HepG2 (cell line): ENCODE measurements at regions not wholly inside any gene's neighbourhood (a gene's known extent, or its start where the extent isn't known, plus 50 kb on each side); places are given as distances from the start of the nearest gene placed in this dataset.

Experiments used
- ATAC-seq: fragments of 200-7000 bp; cut with Tn5 transposase; 3 replicates; pipeline ENCODE4 v1.9.1; 2020; ENCODE audit warnings: mild to moderate bottlenecking, moderate library complexity
- BruUV-seq: library from RNA; stranded (reverse); fragments of 400-500 nt; replicated peaks from 2 replicates; lab custom pipeline; 2021; lab: Mats Ljungman, UMichigan
- CTCF ChIA-PET: fragments of 300-600 bp; formaldehyde crosslinking; extraction: SDS; loops from one replicate; lab custom pipeline; 2021; ENCODE audit warnings: low total read pairs, inconsistent platforms, low intra/inter-chr PET ratio; lab: Yijun Ruan, JAX
- POLR2A ChIA-PET: fragments of 350-600 bp; sonication (Branson Sonifier 250); formaldehyde crosslinking; loops from one replicate; lab custom pipeline; 2020; ENCODE audit warnings: antibody characterized with exemption, inconsistent platforms; lab: Yijun Ruan, JAX
- DNase-seq: peaks from one replicate; pipeline ENCODE4 v3.0.0-alpha.2; 2015; ENCODE audit warnings: low spot score
- FAIRE-seq: peaks from 3 replicates; lab custom pipeline; 2011; peaks lifted over from hg19 to GRCh38; lab: Jason Lieb, UNC
- H2AFZ ChIP-seq: one replicate; pipeline ENCODE4 v1.6.1; 2011; ENCODE audit warnings: low read length, inconsistent platforms
- H3K27ac ChIP-seq: fragments of 300-600 bp; 3 replicates; pipeline ENCODE4 v1.8.0; 2011; ENCODE audit warnings: mixed run types, mild to moderate bottlenecking, mixed read lengths, low read length, inconsistent platforms; ENCODE audit not compliant: insufficient read depth; ENCODE audit errors: extremely low read length
- H3K27me3 ChIP-seq, 2 experiments: fragments of 200-600 bp in 1 of 2; 2 replicates in 1 of 2; 3 replicates in 1 of 2; pipeline versions ENCODE4 v1.6.0 to v1.8.0; 2011; ENCODE audit warnings: low read length in 2 of 2, mild to moderate bottlenecking in 2 of 2, moderate library complexity in 2 of 2, inconsistent platforms in 1 of 2; ENCODE audit not compliant: insufficient read depth in 2 of 2, control insufficient read depth in 1 of 2
- H3K36me3 ChIP-seq, 2 experiments: fragments of 200-600 bp in 1 of 2; replicated peaks in 1 of 2; 2 replicates in 1 of 2; 3 replicates in 1 of 2; pipeline versions ENCODE4 v1.5.1 to v1.8.0; 2011; ENCODE audit warnings: low read length in 2 of 2, inconsistent platforms in 1 of 2; ENCODE audit not compliant: insufficient read depth in 2 of 2, control insufficient read depth in 1 of 2
- H3K4me1 ChIP-seq: 2 replicates; pipeline ENCODE4 v1.5.1; 2012; ENCODE audit warnings: low read length, inconsistent platforms; ENCODE audit not compliant: insufficient read depth
- H3K4me2 ChIP-seq: 2 replicates; pipeline ENCODE4 v1.6.0; 2011; ENCODE audit warnings: low read depth, low read length, inconsistent platforms
- H3K4me3 ChIP-seq, 3 experiments: fragments of 200-600 bp in 1 of 3; sonication (generic), shearing (Covaris generic) in 1 of 3; replicated peaks in 1 of 3; 2 replicates each; pipeline ENCODE4 v1.5.1; 2011 to 2016; ENCODE audit warnings: low read length in 3 of 3, inconsistent platforms in 2 of 3, low read depth in 2 of 3, mild to moderate bottlenecking in 2 of 3, control low read depth in 1 of 3, mixed read lengths in 1 of 3; ENCODE audit not compliant: insufficient read depth in 1 of 3
- H3K79me2 ChIP-seq: one replicate; pipeline ENCODE4 v1.6.1; 2011; ENCODE audit warnings: low read length, inconsistent platforms; ENCODE audit not compliant: insufficient read depth
- H3K9ac ChIP-seq: 2 replicates; pipeline ENCODE4 v1.6.0; 2011; ENCODE audit warnings: mild to moderate bottlenecking, low read depth, low read length, inconsistent platforms; ENCODE audit not compliant: insufficient read depth
- H3K9me3 ChIP-seq: 2 replicates; pipeline ENCODE4 v1.5.1; 2012; ENCODE audit warnings: mild to moderate bottlenecking, low read length
- H4K20me1 ChIP-seq: 2 replicates; pipeline ENCODE4 v1.6.0; 2011; ENCODE audit warnings: inconsistent platforms, mild to moderate bottlenecking, low read length, moderate library complexity; ENCODE audit not compliant: insufficient read depth
- BCL3 ChIP-seq: sonication (generic); formaldehyde crosslinking; IDR thresholded peaks from 2 replicates; pipeline ENCODE4 v1.5.1; 2020; ENCODE audit warnings: mild to moderate bottlenecking, missing genetic modification reagents, moderate library complexity
- KLF16 ChIP-seq, 2 experiments: sonication (generic) in 1 of 2; formaldehyde crosslinking in 1 of 2; IDR thresholded peaks; 2 replicates each; pipeline versions ENCODE4 v1.6.1 to v1.8.0; 2016 to 2023; ENCODE audit warnings: missing genetic modification reagents in 2 of 2, missing compliant biosample characterization in 1 of 2
- MXD3 ChIP-seq: IDR thresholded peaks from 2 replicates; pipeline ENCODE4 v1.6.1; 2016; ENCODE audit warnings: mild to moderate bottlenecking, missing biosample characterization, missing genetic modification reagents
- NR2F1 ChIP-seq, 2 experiments: fragments of 450-650 bp in 1 of 2; formaldehyde crosslinking in 1 of 2; IDR thresholded peaks; 2 replicates each; pipeline versions ENCODE4 v1.5.0 to v1.6.1; 2016 to 2020; ENCODE audit warnings: mild to moderate bottlenecking in 1 of 2, missing compliant biosample characterization in 1 of 2, missing genetic modification reagents in 1 of 2, moderate library complexity in 1 of 2
- PAWR ChIP-seq: sonication (generic); formaldehyde crosslinking; IDR thresholded peaks from 2 replicates; pipeline ENCODE4 v1.4.0; 2020; ENCODE audit warnings: missing genetic modification reagents, mild to moderate bottlenecking, borderline replicate concordance
- PPARG ChIP-seq: conservative IDR thresholded peaks from 2 replicates; pipeline ENCODE4 v1.6.1; 2016; ENCODE audit warnings: missing biosample characterization, missing genetic modification reagents
- SMAD9 ChIP-seq: sonication (generic); formaldehyde crosslinking; IDR thresholded peaks from 2 replicates; pipeline ENCODE4 v1.5.1; 2020; ENCODE audit warnings: mild to moderate bottlenecking, missing genetic modification reagents
- SNAPC5 ChIP-seq: sonication (generic); formaldehyde crosslinking; IDR thresholded peaks from 2 replicates; pipeline ENCODE4 v1.8.1; 2023; ENCODE audit warnings: mild to moderate bottlenecking, missing genetic modification reagents, borderline replicate concordance
- ZNF772 ChIP-seq: sonication (generic); formaldehyde crosslinking; IDR thresholded peaks from 2 replicates; pipeline ENCODE4 v1.5.0; 2020; ENCODE audit warnings: mild to moderate bottlenecking, missing genetic modification reagents
- ZSCAN29 ChIP-seq: sonication (generic); formaldehyde crosslinking; conservative IDR thresholded peaks from 2 replicates; pipeline ENCODE4 v1.4.0; 2020; ENCODE audit warnings: mild to moderate bottlenecking, missing genetic modification reagents
- WGBS: methylation state at CpG from one replicate; pipeline ENCODE4 v1.1.6; 2017; ENCODE audit warnings: low lambda C conversion rate; 5-methylcytosine and 5-hydroxymethylcytosine counted together
- in situ Hi-C: cut with HindIII; loops from 2 replicates; pipeline ENCODE4 v1.10.0; 2017; ENCODE audit warnings: low pct_unique_long_range_greater_than_20kb; ENCODE audit not compliant: extremely low pct_ligation_motif_present
- intact Hi-C: fragments of 100-400 bp; cut with micrococcal nuclease; formaldehyde crosslinking; loops from one replicate; pipeline ENCODE4 v1.10.0; 2022; ENCODE audit not compliant: unreplicated experiment
- TF ChIP-seq, protein P1 (sequence below): sonication (generic); formaldehyde crosslinking; IDR thresholded peaks from 2 replicates; pipeline ENCODE4 v1.5.0; 2020; ENCODE audit warnings: mild to moderate bottlenecking, missing genetic modification reagents
- TF ChIP-seq, protein P2 (sequence below): sonication (generic); formaldehyde crosslinking; IDR thresholded peaks from 2 replicates; pipeline ENCODE4 v1.4.0; 2020; ENCODE audit warnings: mild to moderate bottlenecking, missing genetic modification reagents, borderline replicate concordance

DNA sequence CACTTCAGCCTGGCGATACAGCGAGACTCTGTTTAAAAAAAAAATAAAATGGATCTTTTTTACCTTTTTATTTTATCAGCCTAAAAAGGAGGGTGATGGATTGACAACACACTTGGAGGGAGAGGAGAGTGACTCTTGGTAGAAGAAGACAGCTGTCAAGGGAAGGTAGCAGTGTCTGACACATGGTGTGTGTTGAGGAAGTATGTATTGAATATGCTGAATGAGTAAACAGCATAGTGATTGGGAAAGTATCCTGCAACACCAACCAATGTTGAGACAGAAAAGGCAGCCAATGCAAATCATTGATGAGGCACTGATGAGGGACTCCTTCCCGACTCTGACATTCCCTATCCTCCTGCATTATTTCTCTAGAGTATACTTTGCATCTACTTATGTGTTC lies 306.4 kb downstream of the LPIN1 start:
- WGBS = 5% methylated on average over 3 of the region's 3 CpGs
- Histone ChIP-seq H3K27me3 (peaks cover 0 to 5% of the 10 kb centered on the region in 2 experiments; a peak in 1 of 5 replicates), H3K79me2 (no peaks in the 10 kb centered on the region), H3K27ac (no peak overlapping the region), H3K4me2 (no peak overlapping the region), H4K20me1 (no peaks in the 10 kb centered on the region), H3K9me3 (no peaks in the 10 kb centered on the region), H3K4me3 (no peak overlapping the region), H2AFZ (no peak overlapping the region), H3K36me3 (no peaks in the 10 kb centered on the region), H3K4me1 (no peaks in the 10 kb centered on the region), H3K9ac (no peak overlapping the region)
- intact Hi-C loops = no loop called here
- DNase-seq (no peak), FAIRE-seq (no peak), ATAC-seq (no peak)
- CTCF ChIA-PET = no interaction called here
- in situ Hi-C loops = no loop called here
- POLR2A ChIA-PET = no interaction called here
- BruUV-seq = no TSS peak
- TF ChIP-seq BCL3 (CRISPR knock-in tag) = no peak
- no peak for TF ChIP-seq SMAD9 (CRISPR knock-in tag)
- TF ChIP-seq, protein P1, sequence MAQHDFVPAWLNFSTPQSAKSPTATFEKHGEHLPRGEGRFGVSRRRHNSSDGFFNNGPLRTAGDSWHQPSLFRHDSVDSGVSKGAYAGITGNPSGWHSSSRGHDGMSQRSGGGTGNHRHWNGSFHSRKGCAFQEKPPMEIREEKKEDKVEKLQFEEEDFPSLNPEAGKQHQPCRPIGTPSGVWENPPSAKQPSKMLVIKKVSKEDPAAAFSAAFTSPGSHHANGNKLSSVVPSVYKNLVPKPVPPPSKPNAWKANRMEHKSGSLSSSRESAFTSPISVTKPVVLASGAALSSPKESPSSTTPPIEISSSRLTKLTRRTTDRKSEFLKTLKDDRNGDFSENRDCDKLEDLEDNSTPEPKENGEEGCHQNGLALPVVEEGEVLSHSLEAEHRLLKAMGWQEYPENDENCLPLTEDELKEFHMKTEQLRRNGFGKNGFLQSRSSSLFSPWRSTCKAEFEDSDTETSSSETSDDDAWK (CRISPR knock-in tag) = no peak
- TF ChIP-seq MXD3 (CRISPR knock-in tag) = no peak
- TF ChIP-seq PAWR = no peak
- TF ChIP-seq KLF16 (CRISPR knock-in tag; IDR thresholded peaks at IDR 0.05) = no peak
- TF ChIP-seq, protein P2, sequence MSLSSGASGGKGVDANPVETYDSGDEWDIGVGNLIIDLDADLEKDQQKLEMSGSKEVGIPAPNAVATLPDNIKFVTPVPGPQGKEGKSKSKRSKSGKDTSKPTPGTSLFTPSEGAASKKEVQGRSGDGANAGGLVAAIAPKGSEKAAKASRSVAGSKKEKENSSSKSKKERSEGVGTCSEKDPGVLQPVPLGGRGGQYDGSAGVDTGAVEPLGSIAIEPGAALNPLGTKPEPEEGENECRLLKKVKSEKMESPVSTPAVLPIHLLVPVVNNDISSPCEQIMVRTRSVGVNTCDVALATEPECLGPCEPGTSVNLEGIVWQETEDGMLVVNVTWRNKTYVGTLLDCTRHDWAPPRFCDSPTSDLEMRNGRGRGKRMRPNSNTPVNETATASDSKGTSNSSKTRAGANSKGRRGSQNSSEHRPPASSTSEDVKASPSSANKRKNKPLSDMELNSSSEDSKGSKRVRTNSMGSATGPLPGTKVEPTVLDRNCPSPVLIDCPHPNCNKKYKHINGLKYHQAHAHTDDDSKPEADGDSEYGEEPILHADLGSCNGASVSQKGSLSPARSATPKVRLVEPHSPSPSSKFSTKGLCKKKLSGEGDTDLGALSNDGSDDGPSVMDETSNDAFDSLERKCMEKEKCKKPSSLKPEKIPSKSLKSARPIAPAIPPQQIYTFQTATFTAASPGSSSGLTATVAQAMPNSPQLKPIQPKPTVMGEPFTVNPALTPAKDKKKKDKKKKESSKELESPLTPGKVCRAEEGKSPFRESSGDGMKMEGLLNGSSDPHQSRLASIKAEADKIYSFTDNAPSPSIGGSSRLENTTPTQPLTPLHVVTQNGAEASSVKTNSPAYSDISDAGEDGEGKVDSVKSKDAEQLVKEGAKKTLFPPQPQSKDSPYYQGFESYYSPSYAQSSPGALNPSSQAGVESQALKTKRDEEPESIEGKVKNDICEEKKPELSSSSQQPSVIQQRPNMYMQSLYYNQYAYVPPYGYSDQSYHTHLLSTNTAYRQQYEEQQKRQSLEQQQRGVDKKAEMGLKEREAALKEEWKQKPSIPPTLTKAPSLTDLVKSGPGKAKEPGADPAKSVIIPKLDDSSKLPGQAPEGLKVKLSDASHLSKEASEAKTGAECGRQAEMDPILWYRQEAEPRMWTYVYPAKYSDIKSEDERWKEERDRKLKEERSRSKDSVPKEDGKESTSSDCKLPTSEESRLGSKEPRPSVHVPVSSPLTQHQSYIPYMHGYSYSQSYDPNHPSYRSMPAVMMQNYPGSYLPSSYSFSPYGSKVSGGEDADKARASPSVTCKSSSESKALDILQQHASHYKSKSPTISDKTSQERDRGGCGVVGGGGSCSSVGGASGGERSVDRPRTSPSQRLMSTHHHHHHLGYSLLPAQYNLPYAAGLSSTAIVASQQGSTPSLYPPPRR (CRISPR knock-in tag) = no peak
- no peak for TF ChIP-seq ZNF772 (CRISPR knock-in tag)
- TF ChIP-seq SNAPC5 (CRISPR knock-in tag) = no peak
- no peak for TF ChIP-seq PPARG
- TF ChIP-seq ZSCAN29 (CRISPR knock-in tag) = no peak
- no peak for TF ChIP-seq NR2F1 (CRISPR knock-in tag; IDR thresholded peaks at IDR 0.05)
